NB4 (cell line): ENCODE measurements at regions not wholly inside any gene's neighbourhood (a gene's known extent, or its start where the extent isn't known, plus 50 kb on each side); places are given as distances from the start of the nearest gene placed in this dataset.
"Not testable (repeated sequence)": the region's sequence is repeated elsewhere in the genome, so short reads cannot be mapped to it uniquely, and the experiment has no call there.

Experiments used
- DNase-seq: peaks from one replicate; pipeline ENCODE4 v3.0.0; 2010; ENCODE audit warnings: low read depth
- H3K4me3 ChIP-seq: one replicate; pipeline ENCODE4 v1.5.1; 2011; ENCODE audit warnings: mild to moderate bottlenecking, low read depth, low read length, moderate library complexity
- CTCF ChIP-seq: IDR thresholded peaks from one replicate; pipeline ENCODE4 v1.5.1; 2012; ENCODE audit warnings: low read depth, low read length
- MAX ChIP-seq: IDR thresholded peaks from 2 replicates; pipeline ENCODE4 v1.6.1; 2011; ENCODE audit warnings: low read depth, low read length
- MYC ChIP-seq: IDR thresholded peaks from 2 replicates; pipeline ENCODE4 v1.6.1; 2011; ENCODE audit warnings: low read depth, low read length
- POLR2A ChIP-seq: IDR thresholded peaks from 2 replicates; pipeline ENCODE4 v1.6.1; 2011; ENCODE audit warnings: mild to moderate bottlenecking; ENCODE audit not compliant: insufficient read length; ENCODE audit errors: extremely low read depth

- peak; percentile 92 for TF ChIP-seq MYC
- TF ChIP-seq MAX = peak; percentile 96
- no peak for TF ChIP-seq POLR2A
- no peak for TF ChIP-seq CTCF
- DNase-seq = peak; percentile 81
- H3K4me3 ChIP-seq = no peak overlapping the region
These were observed 67.7 kb upstream of the STARD13 start for GRCh38 chr13:33353210-33353609.

- no peak for DNase-seq
- TF ChIP-seq MYC = no peak
- TF ChIP-seq CTCF = no peak
- no peak for TF ChIP-seq MAX
- no peak for TF ChIP-seq POLR2A
- no peak overlapping the region for H3K4me3 ChIP-seq
These were observed 68.1 kb upstream of the STARD13 start for GRCh38 chr13:33353646-33354045.

GRCh38 chr13:33355201-33355895 is 69.8 kb upstream of the STARD13 start:
- DNase-seq = peak; percentile 75
- H3K4me3 ChIP-seq = no peak overlapping the region
- TF ChIP-seq MAX (peak; percentile 43; the same call in 1 of the 2 replicates), MYC (no peak)

DNA sequence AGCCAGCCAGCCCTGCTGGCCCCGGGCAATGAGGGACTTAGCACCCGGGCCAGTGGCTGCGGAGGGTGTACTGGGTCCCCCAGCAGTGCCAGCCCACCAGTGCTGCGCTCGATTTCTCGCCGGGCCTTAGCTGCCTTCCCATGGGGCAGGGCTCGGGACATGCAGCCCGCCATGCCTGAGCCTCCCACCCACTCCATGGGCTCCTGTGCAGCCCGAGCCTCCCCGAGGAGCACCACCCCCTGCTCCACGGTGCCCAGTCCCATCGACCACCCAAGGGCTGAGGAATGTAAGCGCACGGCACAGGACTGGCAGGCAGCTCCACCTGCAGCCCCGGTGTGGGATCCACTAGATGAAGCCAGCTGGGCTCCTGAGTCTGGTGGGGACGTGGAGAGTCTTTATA is 72.5 kb upstream of the STARD13 start:
- DNase-seq, H3K4me3 ChIP-seq: not testable (repeated sequence)

- no peak overlapping the region for H3K4me3 ChIP-seq
- TF ChIP-seq MYC = 0 out of 2 replicates have a peak, but pooled peaks have one; percentile 10
- no peak for TF ChIP-seq POLR2A
- peak; percentile 78 for TF ChIP-seq MAX
- DNase-seq = peak; percentile 83
These were observed 77.6 kb upstream of the STARD13 start for GRCh38 chr13:33362986-33363727.

DNA sequence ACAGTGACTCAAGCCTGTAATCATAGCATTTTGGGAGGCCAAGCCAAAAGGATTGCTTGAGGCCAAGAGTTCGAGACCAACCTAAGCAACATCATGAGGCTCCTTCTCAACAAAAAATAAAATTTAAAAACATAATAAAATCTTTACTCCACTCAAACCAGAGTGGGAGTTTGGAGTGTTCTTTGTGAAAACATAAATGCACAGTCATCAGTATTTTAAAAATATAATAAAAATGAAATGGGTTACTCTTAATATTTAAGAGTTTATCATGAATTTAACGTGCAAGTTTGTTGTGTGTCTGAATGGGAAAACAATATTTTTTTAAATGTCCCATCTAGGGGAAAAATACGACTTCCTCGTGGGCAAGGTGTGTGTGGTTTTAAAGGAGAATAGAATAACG is 78.6 kb upstream of the STARD13 start:
- H3K4me3 ChIP-seq = no peak overlapping the region
- DNase-seq = no peak
- TF ChIP-seq MYC (no peak), POLR2A (no peak), CTCF (no peak), MAX (no peak)

DNA sequence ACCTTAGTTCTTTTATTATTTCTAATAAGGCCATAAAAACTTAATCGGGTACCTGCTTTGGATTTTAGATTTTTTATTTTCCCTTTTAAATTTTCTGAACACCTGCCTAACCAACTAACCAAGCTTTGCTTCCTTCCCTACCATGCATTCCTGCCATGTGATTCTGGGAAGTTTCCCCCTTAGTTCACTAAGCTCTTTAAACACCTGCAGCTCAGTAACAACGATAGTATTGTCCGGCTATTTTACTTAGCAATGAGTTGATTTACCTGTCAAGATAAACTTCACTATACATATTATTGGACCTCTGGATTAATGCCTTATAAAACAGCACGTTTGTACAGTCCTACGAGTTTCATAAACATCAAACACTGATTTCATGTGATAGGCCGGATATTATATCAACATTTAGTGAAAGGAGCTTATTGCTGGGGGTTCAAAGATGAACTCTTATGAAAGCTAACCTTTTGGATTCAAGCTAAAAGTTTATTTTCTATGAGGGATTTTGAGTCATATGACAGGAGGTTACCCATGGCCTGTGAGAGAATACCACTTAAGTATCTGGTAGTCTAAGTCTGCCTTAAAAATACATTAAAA is 81.0 kb upstream of the STARD13 start:
- H3K4me3 ChIP-seq = no peak overlapping the region
- TF ChIP-seq CTCF (no peak), MAX (no peak), POLR2A (no peak), MYC (no peak)
- no peak for DNase-seq
